NCI-H345 (cell line): ENCODE measurements at regions not wholly inside any gene's neighbourhood (a gene's known extent, or its start where the extent isn't known, plus 50 kb on each side); places are given as distances from the start of the nearest gene placed in this dataset.

Experiments used
- DNase-seq: peaks from one replicate; lab custom pipeline; 2025; lab: John Stamatoyannopoulos, UW

- no peak for DNase-seq
Measured at GRCh38 chr3:96169111-96169766, 645.2 kb upstream of the EPHA6 start.

- no peak for DNase-seq
Measured at GRCh38 chr3:96172917-96173316, 641.5 kb upstream of the EPHA6 start.

- no peak for DNase-seq
Measured at GRCh38 chr3:96175500-96175899, 638.9 kb upstream of the EPHA6 start.

DNA sequence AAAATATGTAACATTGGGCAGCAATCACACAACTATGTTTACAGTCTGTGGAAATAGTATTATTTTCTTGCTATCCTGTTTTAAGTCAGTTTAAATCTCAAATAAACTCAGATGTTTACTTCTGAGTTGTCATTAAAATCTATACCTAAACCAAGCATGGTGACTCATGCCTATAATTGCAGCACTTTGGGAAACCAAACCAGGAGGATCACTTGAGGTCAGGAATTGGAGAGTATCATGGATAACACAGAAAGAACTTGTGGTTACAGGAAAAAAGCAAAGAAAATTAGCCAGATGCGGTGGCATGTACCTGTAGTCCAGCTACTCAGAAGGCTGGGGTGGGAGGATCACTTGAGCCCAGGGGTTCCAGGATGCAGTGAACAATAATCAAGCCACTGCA is 631.6 kb upstream of the EPHA6 start:
- DNase-seq: no peak

GRCh38 chr3:96183871-96184270 is 630.5 kb upstream of the EPHA6 start:
- no peak for DNase-seq

DNA sequence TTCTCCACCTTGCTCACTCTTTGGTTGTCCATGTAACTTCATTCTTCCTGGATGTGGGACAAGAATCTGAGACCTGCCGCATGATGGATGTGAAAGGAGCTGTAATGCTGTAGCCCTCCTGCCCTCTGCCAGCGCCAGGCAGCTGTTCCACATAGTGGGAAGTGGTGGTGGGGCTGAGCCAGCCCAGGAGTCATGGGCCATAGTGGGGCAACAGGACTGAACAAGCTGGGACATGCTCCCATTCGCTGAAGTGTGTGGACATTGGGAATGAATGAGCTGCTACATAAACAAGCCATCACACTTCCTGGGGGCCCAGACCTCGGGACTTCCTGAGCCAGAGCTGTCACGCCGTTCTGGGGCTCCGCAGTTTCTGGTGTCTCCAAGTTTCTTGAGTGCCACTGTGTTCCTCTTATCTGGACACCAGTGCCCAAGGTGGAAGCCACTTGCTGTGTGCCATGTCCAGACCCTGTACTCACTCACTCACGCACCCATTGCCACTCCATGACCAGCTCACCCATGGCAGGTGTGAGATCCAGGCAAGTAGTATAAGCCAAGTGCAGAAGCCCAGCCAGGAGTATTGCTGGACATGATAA is 624.3 kb upstream of the EPHA6 start:
- no peak for DNase-seq

GRCh38 chr3:96192966-96193550 is 621.3 kb upstream of the EPHA6 start:
- no peak for DNase-seq

GRCh38 chr3:96200897-96201296 is 613.5 kb upstream of the EPHA6 start:
- DNase-seq: no peak

GRCh38 chr3:96201463-96201862 is 612.9 kb upstream of the EPHA6 start:
- DNase-seq: no peak

- DNase-seq: no peak
Measured at GRCh38 chr3:96202181-96202580, 612.2 kb upstream of the EPHA6 start.

- DNase-seq: no peak
Measured at GRCh38 chr3:96209699-96210098, 604.7 kb upstream of the EPHA6 start.

GRCh38 chr3:96213393-96213792 is 601.0 kb upstream of the EPHA6 start:
- no peak for DNase-seq

- DNase-seq: no peak
Measured at GRCh38 chr3:96214941-96215340, 599.5 kb upstream of the EPHA6 start.

- no peak for DNase-seq
Measured at GRCh38 chr3:96225494-96225893, 588.9 kb upstream of the EPHA6 start.

GRCh38 chr3:96233679-96234078 is 580.7 kb upstream of the EPHA6 start:
- DNase-seq: no peak

- no peak for DNase-seq
Measured at GRCh38 chr3:96236522-96236921, 577.9 kb upstream of the EPHA6 start.

GRCh38 chr3:96259299-96259698 is 555.1 kb upstream of the EPHA6 start:
- DNase-seq: no peak

DNA sequence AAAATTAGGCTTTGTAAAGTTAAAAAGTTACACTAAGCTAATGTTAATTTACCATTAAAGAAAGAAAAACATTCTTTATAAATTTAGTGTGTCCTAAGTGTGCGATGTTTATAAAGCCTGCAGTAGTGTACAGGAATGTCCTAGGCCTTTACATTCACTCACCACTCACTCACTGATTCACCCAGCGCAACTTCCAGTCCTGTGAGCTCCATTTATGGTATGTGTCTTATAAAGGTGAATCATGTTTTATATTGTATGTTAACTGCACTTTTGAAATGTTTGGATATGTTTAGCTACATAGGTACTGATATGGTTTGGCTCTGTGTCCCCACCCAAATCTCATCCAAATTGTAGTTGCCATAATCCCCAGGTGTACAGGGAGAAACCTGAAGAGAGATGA is 549.7 kb upstream of the EPHA6 start:
- DNase-seq: no peak

DNA sequence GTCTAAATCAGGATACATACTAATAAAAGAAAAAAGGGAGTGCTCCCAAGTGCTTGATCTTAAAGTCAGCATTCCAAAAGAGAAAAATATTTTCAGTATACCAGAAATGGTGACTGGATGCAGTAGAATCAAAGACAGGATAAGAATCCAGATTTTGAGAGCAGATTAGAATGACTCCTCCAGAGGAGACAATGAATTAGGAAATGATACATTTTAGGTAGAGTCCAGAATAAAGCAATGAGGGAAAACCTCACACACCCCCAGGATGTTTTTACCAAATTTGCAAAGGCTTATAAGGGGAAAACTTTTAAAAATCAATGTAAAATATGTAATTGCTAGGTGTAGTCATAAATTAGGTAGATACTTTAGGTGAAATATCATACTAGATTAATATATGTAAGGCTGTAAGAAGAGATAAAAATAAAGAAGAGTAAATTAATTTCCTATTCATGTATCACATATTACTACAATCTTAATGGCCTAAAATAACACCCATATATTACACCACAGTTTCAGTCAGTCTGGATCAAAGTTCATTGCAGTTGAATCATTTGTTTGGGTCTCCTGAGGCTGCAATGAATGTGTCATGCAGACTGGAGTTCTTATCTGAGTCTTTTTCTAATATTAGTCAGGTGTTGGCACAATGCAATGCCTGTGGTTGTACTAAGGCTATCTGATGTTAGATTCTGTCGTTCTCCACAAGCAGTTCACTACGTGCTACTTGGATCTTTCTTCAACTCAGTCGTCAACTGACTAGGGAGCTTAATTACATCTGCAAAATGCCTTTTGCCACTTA is 547.8 kb upstream of the EPHA6 start:
- no peak for DNase-seq

- DNase-seq: no peak
Measured at GRCh38 chr3:96267577-96267976, 546.8 kb upstream of the EPHA6 start.

DNA sequence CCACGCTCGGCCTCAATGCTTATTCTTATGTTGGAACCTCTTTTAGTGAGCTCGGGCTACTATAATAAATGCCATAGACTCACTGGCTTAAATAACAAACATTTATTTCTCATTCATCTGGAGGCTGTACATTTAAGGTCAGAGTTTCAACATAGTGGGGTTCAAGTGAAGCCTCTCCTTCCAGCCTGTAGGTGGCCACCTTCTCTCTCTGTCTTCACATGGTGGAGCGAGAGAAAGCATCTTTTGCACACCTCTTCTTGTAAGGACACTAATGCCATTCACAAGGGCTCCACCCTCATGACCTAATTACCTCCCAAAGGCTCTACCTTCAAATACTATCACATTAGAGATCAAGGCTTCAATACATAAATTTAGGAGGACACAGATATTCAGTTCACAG is 520.3 kb upstream of the EPHA6 start:
- no peak for DNase-seq

DNA sequence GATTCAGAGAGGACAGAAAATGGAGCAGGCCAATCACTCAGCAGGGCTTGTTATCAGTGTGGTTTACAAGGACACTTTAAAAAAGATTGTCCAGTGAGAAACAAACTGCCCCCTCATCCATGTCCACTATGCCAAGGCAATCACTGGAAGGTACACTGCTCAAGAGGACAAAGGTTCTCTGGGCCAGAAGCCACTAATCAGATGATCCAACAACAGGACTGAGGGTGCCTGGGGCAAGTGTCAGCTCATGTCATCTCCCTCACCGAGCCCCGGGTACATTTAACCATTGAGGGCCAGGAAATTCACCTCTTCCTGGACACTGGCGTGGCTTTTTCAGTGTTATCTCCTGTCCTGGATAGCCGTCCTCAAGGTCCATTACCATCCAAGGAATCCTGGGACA is 513.7 kb upstream of the EPHA6 start:
- no peak for DNase-seq

GRCh38 chr3:96319166-96319565 is 495.2 kb upstream of the EPHA6 start:
- DNase-seq: no peak
